HCT116 (cell line): ENCODE measurements at regions not wholly inside any gene's neighbourhood (a gene's known extent, or its start where the extent isn't known, plus 50 kb on each side); places are given as distances from the start of the nearest gene placed in this dataset.

Experiments used
- EGR1 ChIP-seq: IDR thresholded peaks from 2 replicates; pipeline ENCODE4 v1.6.1; 2012; ENCODE audit warnings: low read depth
- POLR2A ChIP-seq: IDR thresholded peaks from 2 replicates; pipeline ENCODE4 v1.7.0; 2011; ENCODE audit warnings: borderline replicate concordance; ENCODE audit not compliant: insufficient read depth, insufficient read length; ENCODE audit errors: extremely low read depth
- POLR2AphosphoS5 ChIP-seq: IDR thresholded peaks from 2 replicates; pipeline ENCODE4 v1.6.1; 2011; ENCODE audit warnings: mild to moderate bottlenecking, low read depth, low read length, moderate library complexity
- RAD21 ChIP-seq: IDR thresholded peaks from 2 replicates; pipeline ENCODE4 v1.6.1; 2012; ENCODE audit warnings: low read depth, mild to moderate bottlenecking
- ZNF274 ChIP-seq: fragments of 200-500 bp; sonication (Bioruptor generic); IDR thresholded peaks from 2 replicates; pipeline ENCODE4 v1.6.1; 2014; ENCODE audit warnings: mild to moderate bottlenecking, low read depth, low read length, inconsistent platforms
- TF ChIP-seq, protein P1 (sequence below), 3 experiments: fragments of 200-600 bp in 1 of 3; sonication (generic) in 1 of 3; IDR thresholded peaks in 2 of 3; conservative IDR thresholded peaks in 1 of 3; 2 replicates each; pipeline ENCODE4 v1.5.1; 2012 to 2017; ENCODE audit warnings: low read depth in 2 of 3, low read length in 2 of 3, antibody characterized with exemption in 1 of 3, borderline replicate concordance in 1 of 3, control low read depth in 1 of 3, mild to moderate bottlenecking in 1 of 3, mixed read lengths in 1 of 3, mixed run types in 1 of 3, moderate library complexity in 1 of 3; ENCODE audit not compliant: insufficient read depth in 1 of 3

DNA sequence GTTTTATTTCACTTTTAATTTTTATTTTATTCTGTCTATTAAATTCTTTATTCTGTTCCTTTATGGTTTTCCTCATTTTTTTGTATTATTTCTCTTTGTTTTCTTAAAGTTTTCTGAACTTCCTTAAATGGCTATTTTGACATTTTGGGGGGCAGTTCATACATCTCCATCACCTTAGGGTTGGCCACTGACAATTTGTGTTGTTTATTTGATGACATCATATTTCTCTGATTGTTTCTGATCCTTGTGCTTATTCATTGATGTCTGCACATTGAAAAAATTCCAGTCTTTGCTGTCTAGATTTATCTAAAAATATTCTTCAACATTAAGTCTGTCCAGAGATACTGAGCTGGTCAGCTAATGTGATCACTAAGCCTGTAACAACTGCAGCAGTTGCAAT, 379.5 kb upstream of the EYS start:
- TF ChIP-seq POLR2A (no peak), EGR1 (no peak), RAD21 (no peak), POLR2AphosphoS5 (no peak), ZNF274 (no peak)
- TF ChIP-seq, protein P1, sequence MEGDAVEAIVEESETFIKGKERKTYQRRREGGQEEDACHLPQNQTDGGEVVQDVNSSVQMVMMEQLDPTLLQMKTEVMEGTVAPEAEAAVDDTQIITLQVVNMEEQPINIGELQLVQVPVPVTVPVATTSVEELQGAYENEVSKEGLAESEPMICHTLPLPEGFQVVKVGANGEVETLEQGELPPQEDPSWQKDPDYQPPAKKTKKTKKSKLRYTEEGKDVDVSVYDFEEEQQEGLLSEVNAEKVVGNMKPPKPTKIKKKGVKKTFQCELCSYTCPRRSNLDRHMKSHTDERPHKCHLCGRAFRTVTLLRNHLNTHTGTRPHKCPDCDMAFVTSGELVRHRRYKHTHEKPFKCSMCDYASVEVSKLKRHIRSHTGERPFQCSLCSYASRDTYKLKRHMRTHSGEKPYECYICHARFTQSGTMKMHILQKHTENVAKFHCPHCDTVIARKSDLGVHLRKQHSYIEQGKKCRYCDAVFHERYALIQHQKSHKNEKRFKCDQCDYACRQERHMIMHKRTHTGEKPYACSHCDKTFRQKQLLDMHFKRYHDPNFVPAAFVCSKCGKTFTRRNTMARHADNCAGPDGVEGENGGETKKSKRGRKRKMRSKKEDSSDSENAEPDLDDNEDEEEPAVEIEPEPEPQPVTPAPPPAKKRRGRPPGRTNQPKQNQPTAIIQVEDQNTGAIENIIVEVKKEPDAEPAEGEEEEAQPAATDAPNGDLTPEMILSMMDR (IDR thresholded peaks at IDR 0.05 in 2 of 3, conservative IDR thresholded peaks at IDR 0.05 in 1 of 3; ENCODE audit: borderline replicate concordance in 1 of 3, insufficient read depth in 1 of 3, low read depth in 2 of 3, low read length in 2 of 3) = no peak
